Ascending aorta (tissue), 2 donors: ENCODE measurements at regions not wholly inside any gene's neighbourhood (a gene's known extent, or its start where the extent isn't known, plus 50 kb on each side); places are given as distances from the start of the nearest gene placed in this dataset.

Experiments used
- DNase-seq, 2 donors: peaks; one replicate each; pipeline ENCODE4 v3.0.0-alpha.2; 2019; ENCODE audit warnings: low spot score in 2 of 2
- H3K27ac ChIP-seq, 2 donors: fragments of 200-600 bp; sonication (generic); one replicate each; pipeline ENCODE4 v1.5.1; 2016 to 2017; ENCODE audit warnings: mild to moderate bottlenecking in 1 of 2
- H3K27me3 ChIP-seq: fragments of 200-600 bp; sonication (generic); one replicate; pipeline ENCODE4 v1.5.1; 2017
- H3K36me3 ChIP-seq, 2 donors: fragments of 200-600 bp; sonication (generic); one replicate each; pipeline ENCODE4 v1.5.1; 2016
- H3K4me1 ChIP-seq, 2 donors: fragments of 200-600 bp; sonication (generic); one replicate each; pipeline ENCODE4 v1.5.1; 2016 to 2017; ENCODE audit warnings: mild to moderate bottlenecking in 1 of 2
- H3K4me3 ChIP-seq, 2 donors: fragments of 200-600 bp; sonication (generic); one replicate each; pipeline ENCODE4 v1.5.1; 2016 to 2017; ENCODE audit warnings: mild to moderate bottlenecking in 1 of 2
- H3K9me3 ChIP-seq, 2 donors: fragments of 200-600 bp; sonication (generic); one replicate each; pipeline ENCODE4 v1.5.1; 2016
- intact Hi-C: fragments of 100-400 bp; cut with DNase I; formaldehyde crosslinking; loops from one replicate; pipeline ENCODE4 v1.15.1; 2023
- TF ChIP-seq, protein P1 (sequence below), 3 experiments: fragments of 200-600 bp in 2 of 3; fragments of 450-650 bp in 1 of 3; sonication (generic) in 2 of 3; IDR thresholded peaks; one replicate each; pipeline ENCODE4 v1.5.1; 2016 to 2019; ENCODE audit warnings: antibody characterized with exemption in 3 of 3, mild to moderate bottlenecking in 1 of 3, moderate library complexity in 1 of 3

DNA sequence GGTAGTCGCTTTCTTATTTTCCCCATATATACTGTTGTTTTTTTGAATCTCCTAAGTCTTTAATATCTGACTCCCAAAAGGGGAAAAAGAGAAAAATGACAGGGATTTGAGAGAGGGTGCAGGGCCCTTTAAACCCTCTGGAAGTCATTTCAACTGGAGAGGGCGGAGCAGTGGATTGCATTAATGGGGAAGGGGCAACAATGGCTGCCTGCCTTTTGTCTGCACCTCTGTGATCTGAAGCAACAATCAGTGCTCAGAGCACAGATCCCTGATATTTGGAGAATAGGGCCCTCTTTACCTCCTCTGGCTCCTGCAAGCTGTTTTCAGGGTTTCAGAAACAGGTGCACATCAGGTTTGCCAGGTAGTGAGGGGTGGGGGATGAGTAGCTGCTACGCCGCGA is 1458.3 kb upstream of the TENM3 start:
- no peaks in the 10 kb centered on the region for H3K9me3 ChIP-seq
- intact Hi-C loops: no loop called here

GRCh38 chr4:180788729-180789128 is 1454.5 kb upstream of the TENM3 start:
- DNase-seq: no peak
- intact Hi-C loops: no loop called here
- H3K4me3 ChIP-seq: no peak overlapping the region
- H3K9me3 ChIP-seq: no peaks in the 10 kb centered on the region
- no peaks in the 10 kb centered on the region for H3K27me3 ChIP-seq
- H3K36me3 ChIP-seq: no peaks in the 10 kb centered on the region
- TF ChIP-seq, protein P1, sequence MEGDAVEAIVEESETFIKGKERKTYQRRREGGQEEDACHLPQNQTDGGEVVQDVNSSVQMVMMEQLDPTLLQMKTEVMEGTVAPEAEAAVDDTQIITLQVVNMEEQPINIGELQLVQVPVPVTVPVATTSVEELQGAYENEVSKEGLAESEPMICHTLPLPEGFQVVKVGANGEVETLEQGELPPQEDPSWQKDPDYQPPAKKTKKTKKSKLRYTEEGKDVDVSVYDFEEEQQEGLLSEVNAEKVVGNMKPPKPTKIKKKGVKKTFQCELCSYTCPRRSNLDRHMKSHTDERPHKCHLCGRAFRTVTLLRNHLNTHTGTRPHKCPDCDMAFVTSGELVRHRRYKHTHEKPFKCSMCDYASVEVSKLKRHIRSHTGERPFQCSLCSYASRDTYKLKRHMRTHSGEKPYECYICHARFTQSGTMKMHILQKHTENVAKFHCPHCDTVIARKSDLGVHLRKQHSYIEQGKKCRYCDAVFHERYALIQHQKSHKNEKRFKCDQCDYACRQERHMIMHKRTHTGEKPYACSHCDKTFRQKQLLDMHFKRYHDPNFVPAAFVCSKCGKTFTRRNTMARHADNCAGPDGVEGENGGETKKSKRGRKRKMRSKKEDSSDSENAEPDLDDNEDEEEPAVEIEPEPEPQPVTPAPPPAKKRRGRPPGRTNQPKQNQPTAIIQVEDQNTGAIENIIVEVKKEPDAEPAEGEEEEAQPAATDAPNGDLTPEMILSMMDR (IDR thresholded peaks at IDR 0.05): no peak
- H3K27ac ChIP-seq: no peak overlapping the region
- no peaks in the 10 kb centered on the region for H3K4me1 ChIP-seq

More for the DNA sequence above, 1458.3 kb upstream of the TENM3 start:
- H3K36me3 ChIP-seq: no peaks in the 10 kb centered on the region
- no peak for DNase-seq
- no peak overlapping the region for H3K27ac ChIP-seq
- no peak overlapping the region for H3K4me3 ChIP-seq
- TF ChIP-seq, protein P1 (IDR thresholded peaks at IDR 0.05): no peak
- no peaks in the 10 kb centered on the region for H3K4me1 ChIP-seq
- H3K27me3 ChIP-seq: no peaks in the 10 kb centered on the region

DNA sequence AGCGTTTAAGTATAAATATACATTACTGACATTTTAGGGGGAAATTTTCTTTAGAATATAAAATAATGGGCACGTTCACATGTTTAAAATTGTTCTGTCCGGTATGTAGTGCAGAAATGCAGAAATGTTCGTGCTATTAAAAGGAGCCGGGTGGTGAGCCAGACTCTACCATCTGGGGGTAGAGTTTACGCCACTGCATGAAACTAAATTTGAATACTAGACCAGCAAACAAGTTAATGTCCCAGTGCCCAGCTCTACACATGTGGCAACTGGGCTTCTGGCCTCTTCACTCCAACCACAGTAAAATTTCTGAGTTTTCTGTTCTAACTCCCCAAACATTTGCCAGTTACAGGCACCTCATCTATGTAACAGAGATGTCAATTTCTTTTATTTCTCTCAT is 1453.3 kb upstream of the TENM3 start:
- H3K27me3 ChIP-seq: no peaks in the 10 kb centered on the region
- H3K4me1 ChIP-seq: no peaks in the 10 kb centered on the region
- no peaks in the 10 kb centered on the region for H3K9me3 ChIP-seq
- H3K4me3 ChIP-seq: no peak overlapping the region
- intact Hi-C loops: no loop called here
- no peak overlapping the region for H3K27ac ChIP-seq
- DNase-seq: no peak
- TF ChIP-seq, protein P1 (IDR thresholded peaks at IDR 0.05): no peak
- H3K36me3 ChIP-seq: no peaks in the 10 kb centered on the region

DNA sequence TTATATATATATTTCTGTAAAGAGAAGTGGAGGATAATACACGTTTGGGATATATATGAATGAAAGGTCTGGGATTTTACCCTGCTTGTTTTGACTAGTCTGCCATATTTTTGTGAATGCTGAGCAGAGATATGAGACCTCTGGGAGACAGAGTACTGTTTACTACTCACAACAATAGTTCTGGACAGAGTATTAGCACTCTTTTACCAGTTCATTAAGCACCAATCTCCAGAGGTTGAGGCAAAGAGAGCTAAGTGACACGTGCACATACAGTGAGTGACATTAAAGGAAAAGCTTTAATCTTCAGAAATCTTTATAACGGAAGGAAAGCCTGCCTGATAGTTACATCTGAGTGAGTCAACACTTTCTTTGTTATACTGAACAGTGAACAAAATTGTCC is 1452.7 kb upstream of the TENM3 start:
- no peak for DNase-seq
- TF ChIP-seq, protein P1 (IDR thresholded peaks at IDR 0.05): no peak
- Histone ChIP-seq H3K27me3 (no peaks in the 10 kb centered on the region), H3K9me3 (no peaks in the 10 kb centered on the region), H3K27ac (no peak overlapping the region), H3K36me3 (no peaks in the 10 kb centered on the region), H3K4me1 (no peaks in the 10 kb centered on the region), H3K4me3 (no peak overlapping the region)
- intact Hi-C loops: no loop called here

GRCh38 chr4:180792541-180792940 is 1450.7 kb upstream of the TENM3 start:
- Histone ChIP-seq H3K27ac (no peak overlapping the region), H3K4me1 (no peaks in the 10 kb centered on the region), H3K4me3 (no peak overlapping the region), H3K36me3 (no peaks in the 10 kb centered on the region), H3K27me3 (no peaks in the 10 kb centered on the region), H3K9me3 (no peaks in the 10 kb centered on the region)
- TF ChIP-seq, protein P1 (IDR thresholded peaks at IDR 0.05): no peak
- no peak for DNase-seq
- intact Hi-C loops: no loop called here

- H3K27ac ChIP-seq: no peak overlapping the region
- no peak for DNase-seq
- no peaks in the 10 kb centered on the region for H3K4me1 ChIP-seq
- no peak overlapping the region for H3K4me3 ChIP-seq
- H3K36me3 ChIP-seq: no peaks in the 10 kb centered on the region
- intact Hi-C loops: no loop called here
- TF ChIP-seq, protein P1 (IDR thresholded peaks at IDR 0.05): no peak
- no peaks in the 10 kb centered on the region for H3K27me3 ChIP-seq
- no peaks in the 10 kb centered on the region for H3K9me3 ChIP-seq
These were observed 1448.9 kb upstream of the TENM3 start for GRCh38 chr4:180794333-180794732.
